HL-60 (cell line): ENCODE measurements at regions not wholly inside any gene's neighbourhood (a gene's known extent, or its start where the extent isn't known, plus 50 kb on each side); places are given as distances from the start of the nearest gene placed in this dataset.
"Not testable (repeated sequence)": the region's sequence is repeated elsewhere in the genome, so short reads cannot be mapped to it uniquely, and the experiment has no call there.

Experiments
- DNase-seq, 2 experiments: peaks; one replicate each; pipeline ENCODE4 v3.0.0-alpha.2; 2010 to 2020; ENCODE audit warnings: low read depth in 1 of 2, low spot score in 1 of 2
- H3K27ac ChIP-seq: fragments of 250-450 bp; sonication (Bioruptor Pico); replicated peaks from 2 replicates; pipeline ENCODE4 v1.5.1; 2020; ENCODE audit warnings: mild to moderate bottlenecking, moderate library complexity
- H3K27me3 ChIP-seq: fragments of 250-450 bp; sonication (Bioruptor Pico); 2 replicates; pipeline ENCODE4 v1.5.1; 2021; ENCODE audit warnings: mild to moderate bottlenecking, moderate library complexity; ENCODE audit not compliant: insufficient read depth, poor library complexity, severe bottlenecking
- H3K4me3 ChIP-seq: replicated peaks from 2 replicates; pipeline ENCODE4 v1.5.1; 2011; ENCODE audit warnings: mild to moderate bottlenecking, control low read depth, low read length; ENCODE audit not compliant: insufficient read depth

GRCh38 chr5:177941386-177941785 lies 54.7 kb downstream of the PROP1 start:
- not testable (repeated sequence) for H3K4me3 ChIP-seq, H3K27ac ChIP-seq, DNase-seq, H3K27me3 ChIP-seq

DNA sequence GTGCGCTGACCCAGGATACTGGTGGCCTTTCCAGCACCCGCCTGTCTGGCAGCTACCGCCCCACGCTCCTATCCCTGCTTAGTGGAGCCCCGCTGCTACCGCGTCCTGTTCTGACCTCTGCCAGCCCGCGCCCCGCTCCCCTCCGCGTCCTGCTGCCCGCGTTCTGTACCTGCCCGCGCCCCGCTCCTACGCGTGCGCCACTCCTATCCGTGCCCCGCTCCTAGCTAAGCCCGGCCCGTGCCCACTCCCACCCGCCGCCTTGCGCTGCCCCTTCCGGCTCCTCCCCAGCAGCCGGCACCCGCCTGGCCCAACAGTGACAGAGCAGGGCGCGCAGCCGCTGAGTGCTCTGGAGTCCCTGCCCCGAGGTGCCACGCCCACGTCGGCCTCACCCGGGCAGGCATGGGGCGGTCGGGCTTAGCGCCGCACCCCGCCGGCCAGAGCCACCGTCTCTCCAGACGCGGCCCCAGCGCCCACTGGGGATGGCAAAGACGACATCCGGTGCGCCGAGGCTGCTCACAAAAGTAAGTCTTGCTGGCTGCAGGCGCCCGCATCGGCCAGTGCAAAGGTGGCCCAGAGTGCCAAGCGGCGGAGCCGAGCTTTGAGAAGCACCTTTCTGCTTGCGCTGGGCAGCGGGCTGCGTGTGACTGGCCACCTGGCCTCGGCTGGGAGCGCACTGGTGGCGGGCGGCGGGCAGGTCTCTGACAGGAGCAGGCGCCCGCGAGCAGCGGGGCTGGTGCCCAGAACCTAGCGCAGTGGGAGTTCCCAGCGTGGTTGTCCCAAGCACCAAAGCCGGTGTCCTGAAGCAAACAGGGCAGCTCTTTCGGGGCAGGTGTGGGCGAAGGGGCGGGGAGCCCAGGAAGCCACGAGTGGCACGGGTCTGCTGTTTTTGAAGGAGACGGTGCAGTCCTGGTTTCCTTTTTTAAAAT lies 56.5 kb downstream of the PROP1 start:
- DNase-seq: not testable (repeated sequence)

GRCh38 chr5:177938767-177939166 lies 57.3 kb downstream of the PROP1 start:
- not testable (repeated sequence) for H3K27me3 ChIP-seq, H3K27ac ChIP-seq, H3K4me3 ChIP-seq, DNase-seq

More for the DNA sequence above, 56.5 kb downstream of the PROP1 start:
- not testable (repeated sequence) for H3K4me3 ChIP-seq, H3K27ac ChIP-seq, H3K27me3 ChIP-seq

- not testable (repeated sequence) for DNase-seq, H3K27ac ChIP-seq, H3K4me3 ChIP-seq, H3K27me3 ChIP-seq
These were observed 61.8 kb downstream of the PROP1 start for GRCh38 chr5:177934233-177934632.

GRCh38 chr5:177930269-177931022 lies 65.6 kb downstream of the PROP1 start:
- DNase-seq, H3K27me3 ChIP-seq, H3K27ac ChIP-seq, H3K4me3 ChIP-seq: not testable (repeated sequence)

- not testable (repeated sequence) for H3K27me3 ChIP-seq, H3K4me3 ChIP-seq, H3K27ac ChIP-seq, DNase-seq
These were observed 66.4 kb downstream of the PROP1 start for GRCh38 chr5:177929618-177930017.

GRCh38 chr5:177927500-177927899 lies 68.5 kb downstream of the PROP1 start:
- H3K27me3 ChIP-seq, H3K27ac ChIP-seq, DNase-seq, H3K4me3 ChIP-seq: not testable (repeated sequence)

DNA sequence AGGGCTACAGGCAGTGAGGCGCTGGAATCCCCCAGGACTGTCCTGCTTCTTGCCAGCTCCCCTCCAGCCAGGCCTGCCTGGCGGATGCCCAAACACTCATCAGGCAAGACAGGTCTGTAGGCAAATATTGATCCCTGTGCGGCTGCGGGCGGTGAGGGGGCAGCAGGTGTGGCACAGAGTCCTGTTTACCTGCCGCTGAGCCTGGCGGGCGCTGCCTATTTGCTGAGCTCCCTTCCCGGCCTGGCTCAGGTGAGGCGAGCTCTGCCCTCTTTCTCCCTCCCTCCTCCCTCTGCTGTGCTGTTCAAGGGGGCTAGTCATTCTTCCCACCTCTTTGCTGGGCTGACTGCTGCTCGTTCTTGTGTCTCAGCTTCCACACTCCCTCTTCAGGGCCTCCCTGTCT lies 71.5 kb downstream of the PROP1 start:
- not testable (repeated sequence) for H3K4me3 ChIP-seq, H3K27ac ChIP-seq, H3K27me3 ChIP-seq, DNase-seq

- not testable (repeated sequence) for H3K4me3 ChIP-seq, DNase-seq, H3K27me3 ChIP-seq, H3K27ac ChIP-seq
These were observed 72.2 kb downstream of the PROP1 start for GRCh38 chr5:177923837-177924236.

DNA sequence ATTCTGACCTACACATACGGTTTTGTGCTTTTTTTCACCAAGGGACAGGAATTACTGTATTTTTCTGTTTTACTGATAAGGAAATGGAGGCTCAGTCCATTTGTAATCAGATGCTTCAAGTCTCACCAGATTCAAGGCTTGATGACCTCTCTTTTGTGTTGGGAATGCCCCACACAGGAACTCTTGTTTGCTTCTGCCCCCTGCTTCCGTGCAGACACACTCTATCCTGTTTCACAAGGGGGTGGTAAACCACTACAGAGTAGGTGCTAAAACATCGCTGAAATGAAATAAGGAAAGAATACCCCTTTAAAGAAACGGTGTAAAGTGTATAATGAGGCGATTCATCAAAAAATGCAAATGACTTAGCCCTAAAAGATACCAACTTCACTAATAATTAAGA lies 72.9 kb downstream of the PROP1 start:
- not testable (repeated sequence) for H3K27ac ChIP-seq, DNase-seq, H3K27me3 ChIP-seq, H3K4me3 ChIP-seq

GRCh38 chr5:177909261-177909660 lies 86.8 kb downstream of the PROP1 start:
- not testable (repeated sequence) for H3K27me3 ChIP-seq, H3K4me3 ChIP-seq, H3K27ac ChIP-seq, DNase-seq

DNA sequence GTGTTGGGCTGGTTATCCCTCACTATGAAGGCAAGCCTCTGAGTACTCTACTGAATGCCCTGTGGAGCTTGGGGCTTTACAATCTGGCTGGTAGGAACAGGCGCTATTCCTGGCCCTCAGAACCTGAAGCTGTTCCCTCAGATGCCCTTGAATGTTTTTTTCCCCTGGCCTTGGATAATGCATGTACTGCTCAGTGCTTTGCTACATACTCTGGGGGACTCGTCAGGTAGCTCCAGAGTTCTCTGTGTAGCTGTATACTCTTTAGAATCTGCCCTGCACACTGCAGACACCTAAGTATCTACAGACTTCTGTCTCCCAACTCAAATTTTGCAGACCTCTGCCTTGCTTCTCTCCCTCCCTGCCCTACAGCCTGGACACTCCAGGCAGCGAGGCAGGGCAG lies 93.2 kb downstream of the PROP1 start:
- not testable (repeated sequence) for H3K27me3 ChIP-seq, H3K4me3 ChIP-seq, DNase-seq, H3K27ac ChIP-seq

DNA sequence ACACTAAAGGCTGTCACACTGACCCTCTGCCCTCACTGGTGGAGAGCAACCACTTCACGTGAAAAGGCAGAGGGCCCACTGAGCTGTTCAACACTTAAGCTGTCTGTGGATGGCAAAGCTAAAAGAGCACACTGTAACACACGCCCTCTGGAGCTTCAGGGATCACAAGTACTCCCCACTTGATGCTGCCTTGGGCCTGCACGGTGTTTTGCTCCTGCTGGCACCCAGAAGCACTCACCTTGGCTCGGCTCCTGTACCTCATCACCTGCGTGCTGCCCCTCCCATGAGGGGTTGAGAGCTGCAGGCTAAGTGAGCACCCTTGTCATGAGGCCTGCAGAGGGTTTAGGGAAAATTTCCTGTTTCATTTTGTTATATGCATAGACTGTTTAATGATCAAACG lies 96.0 kb downstream of the PROP1 start:
- H3K27ac ChIP-seq, H3K4me3 ChIP-seq, DNase-seq, H3K27me3 ChIP-seq: not testable (repeated sequence)

GRCh38 chr5:177894681-177895453 lies 101.2 kb downstream of the PROP1 start:
- H3K4me3 ChIP-seq, DNase-seq, H3K27ac ChIP-seq, H3K27me3 ChIP-seq: not testable (repeated sequence)
